Endothelial cell of umbilical vein (primary cell): ENCODE measurements at regions not wholly inside any gene's neighbourhood (a gene's known extent, or its start where the extent isn't known, plus 50 kb on each side); places are given as distances from the start of the nearest gene placed in this dataset.

Experiments used
- BruUV-seq: library from RNA; stranded (reverse); fragments of 400-500 nt; replicated peaks from 2 replicates; lab custom pipeline; 2021; lab: Mats Ljungman, UMichigan
- CTCF ChIA-PET: fragments of 300-600, 350-600 bp; sonication (Branson Sonifier 250); formaldehyde crosslinking; loops from one replicate; lab custom pipeline; 2021; ENCODE audit warnings: antibody characterized with exemption, inconsistent platforms; lab: Charles Lee
- POLR2A ChIA-PET: fragments of 300-600, 350-600 bp; sonication (Branson Sonifier 250); formaldehyde crosslinking; loops from one replicate; lab custom pipeline; 2021; ENCODE audit warnings: antibody characterized with exemption, inconsistent platforms; lab: Charles Lee
- DNase-seq: peaks from one replicate; pipeline ENCODE4 v3.0.0-alpha.2; 2011; ENCODE audit warnings: low read depth, low spot score
- FAIRE-seq: peaks from 2 replicates; lab custom pipeline; 2011; peaks lifted over from hg19 to GRCh38; lab: Jason Lieb, UNC
- H2AFZ ChIP-seq: 2 replicates; pipeline ENCODE4 v1.6.0; 2012; ENCODE audit warnings: low read depth, low read length, control low read depth, inconsistent platforms
- H3K27ac ChIP-seq: 2 replicates; pipeline ENCODE4 v1.5.1; 2011; ENCODE audit warnings: low read depth, mild to moderate bottlenecking, control low read depth, low read length, moderate library complexity; ENCODE audit not compliant: insufficient read depth
- H3K27me3 ChIP-seq, 2 experiments: 2 replicates each; pipeline versions ENCODE4 v1.6.0 to v1.6.1; 2011; ENCODE audit warnings: low read length in 2 of 2, mixed read lengths in 1 of 2; ENCODE audit not compliant: control insufficient read depth in 2 of 2, insufficient read depth in 2 of 2
- H3K36me3 ChIP-seq, 2 experiments: 2 replicates in 1 of 2; 3 replicates in 1 of 2; pipeline ENCODE4 v1.5.1; 2011; ENCODE audit warnings: low read length in 2 of 2, mild to moderate bottlenecking in 1 of 2, moderate library complexity in 1 of 2; ENCODE audit not compliant: control insufficient read depth in 2 of 2, insufficient read depth in 2 of 2; ENCODE audit errors: extremely low read depth in 1 of 2
- H3K4me1 ChIP-seq: 3 replicates; pipeline ENCODE4 v1.5.1; 2011; ENCODE audit warnings: mild to moderate bottlenecking, low read length; ENCODE audit not compliant: control insufficient read depth, insufficient read depth; ENCODE audit errors: extremely low read depth
- H3K4me2 ChIP-seq: 2 replicates; pipeline ENCODE4 v1.6.1; 2011; ENCODE audit warnings: low read length, control low read depth, mixed read lengths; ENCODE audit not compliant: insufficient read depth
- H3K4me3 ChIP-seq, 3 experiments: fragments of 200-600 bp in 1 of 3; sonication (generic), shearing (Covaris generic) in 1 of 3; replicated peaks in 1 of 3; 2 replicates each; pipeline ENCODE4 v1.5.1; 2011 to 2016; ENCODE audit warnings: control low read depth in 3 of 3, low read length in 3 of 3, mild to moderate bottlenecking in 2 of 3, inconsistent platforms in 1 of 3, low read depth in 1 of 3, moderate library complexity in 1 of 3; ENCODE audit not compliant: insufficient read depth in 1 of 3
- H3K79me2 ChIP-seq: 2 replicates; pipeline ENCODE4 v1.6.0; 2012; ENCODE audit warnings: low read length, inconsistent platforms; ENCODE audit not compliant: control insufficient read depth, insufficient read depth
- H3K9ac ChIP-seq: replicated peaks from 2 replicates; pipeline ENCODE3; 2011; ENCODE audit warnings: low read length, control low read depth; ENCODE audit not compliant: insufficient read depth; ENCODE audit errors: extremely low read depth
- H3K9me1 ChIP-seq: replicated peaks from 3 replicates; pipeline ENCODE4 v1.6.0; 2011; ENCODE audit warnings: mild to moderate bottlenecking, low read length; ENCODE audit not compliant: control insufficient read depth, insufficient read depth; ENCODE audit errors: extremely low read depth
- H3K9me3 ChIP-seq: replicated peaks from 2 replicates; pipeline ENCODE4 v1.5.1; 2012; ENCODE audit warnings: low read length, inconsistent platforms; ENCODE audit not compliant: control insufficient read depth, insufficient read depth
- H4K20me1 ChIP-seq: replicated peaks from 2 replicates; pipeline ENCODE3; 2011; ENCODE audit warnings: mild to moderate bottlenecking, low read length; ENCODE audit not compliant: control insufficient read depth, insufficient read depth; ENCODE audit errors: extremely low read depth
- CTCF ChIP-seq, 2 donors: IDR thresholded peaks; 1 replicate in 1 of 2; 2 replicates in 1 of 2; pipeline ENCODE4 v1.5.1; 2011; ENCODE audit warnings: low read length in 2 of 2, mild to moderate bottlenecking in 2 of 2, moderate library complexity in 2 of 2, control low read depth in 1 of 2, inconsistent platforms in 1 of 2, low read depth in 1 of 2; ENCODE audit not compliant: insufficient read depth in 1 of 2; ENCODE audit errors: extremely low read depth in 1 of 2
- EZH2 ChIP-seq: IDR thresholded peaks from 2 replicates; pipeline ENCODE4 v1.6.1; 2012; ENCODE audit warnings: borderline replicate concordance, low read depth, mild to moderate bottlenecking, moderate library complexity, low read length, inconsistent platforms; ENCODE audit not compliant: severe bottlenecking
- FOS ChIP-seq: IDR thresholded peaks from 2 replicates; pipeline ENCODE4 v1.6.1; 2011; ENCODE audit warnings: mild to moderate bottlenecking, low read length, moderate library complexity, borderline replicate concordance; ENCODE audit not compliant: insufficient read depth
- GATA2 ChIP-seq: IDR thresholded peaks from 2 replicates; pipeline ENCODE4 v1.7.0; 2011; ENCODE audit warnings: low read depth, mild to moderate bottlenecking, moderate library complexity, mixed read lengths, low read length; ENCODE audit not compliant: insufficient read length, insufficient read depth
- JUN ChIP-seq: IDR thresholded peaks from 2 replicates; pipeline ENCODE4 v1.6.1; 2011; ENCODE audit warnings: borderline replicate concordance, low read depth; ENCODE audit not compliant: insufficient read length, insufficient read depth
- MYC ChIP-seq: IDR thresholded peaks from one replicate; pipeline ENCODE4 v1.6.1; 2011; ENCODE audit warnings: mild to moderate bottlenecking, low read depth, low read length
- POLR2A ChIP-seq: IDR thresholded peaks from 2 replicates; pipeline ENCODE4 v1.6.1; 2012; ENCODE audit warnings: low read depth, mild to moderate bottlenecking, control low read depth, low read length
- POLR2AphosphoS5 ChIP-seq: IDR thresholded peaks from 2 replicates; pipeline ENCODE4 v1.6.1; 2012; ENCODE audit warnings: low read depth, mild to moderate bottlenecking, control low read depth, low read length, moderate library complexity; ENCODE audit not compliant: insufficient read depth
- dilution Hi-C: fragments of 300-500 bp; cut with MboI; formaldehyde crosslinking; loops from one replicate; pipeline ENCODE4 v1.15.0; 2019; ENCODE audit warnings: low sequenced_read_pairs; ENCODE audit not compliant: extremely low pct_ligation_motif_present
- intact Hi-C: fragments of 100-400 bp; cut with micrococcal nuclease; formaldehyde crosslinking; loops from one replicate; pipeline ENCODE4 v1.10.0; 2022
- TF ChIP-seq, protein P1 (sequence below): IDR thresholded peaks from 2 replicates; pipeline ENCODE4 v1.6.1; 2011; ENCODE audit not compliant: insufficient read depth, insufficient read length

DNA sequence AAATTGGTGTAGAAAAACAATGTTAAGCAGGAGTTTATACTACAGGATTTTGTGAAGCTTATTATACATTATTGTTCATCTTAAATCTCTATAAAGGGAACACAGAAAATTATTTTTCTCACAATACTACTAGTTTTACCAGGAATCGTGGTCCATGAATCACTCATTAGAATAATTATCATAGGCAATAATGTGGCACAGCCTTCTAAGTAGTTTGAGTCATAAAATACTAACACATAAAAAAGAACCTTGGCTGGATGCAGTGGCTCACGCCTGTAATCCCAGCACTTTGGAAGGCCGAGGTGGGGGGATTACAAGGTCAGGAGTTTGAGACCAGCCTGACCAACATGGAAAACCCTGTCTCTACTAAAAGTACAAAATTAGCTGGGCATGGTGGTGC is 393.1 kb upstream of the ZNF717 start:
- Histone ChIP-seq H3K36me3 (no peaks in the 10 kb centered on the region), H3K79me2 (no peaks in the 10 kb centered on the region), H3K9ac (no peak overlapping the region), H3K4me3 (no peak overlapping the region), H3K27me3 (no peaks in the 10 kb centered on the region), H4K20me1 (no peaks in the 10 kb centered on the region), H3K4me1 (no peaks in the 10 kb centered on the region), H3K4me2 (no peak overlapping the region), H3K9me3 (peaks cover 3% of the 10 kb centered on the region), H3K27ac (no peak overlapping the region), H2AFZ (no peak overlapping the region), H3K9me1 (no peaks in the 10 kb centered on the region)
- dilution Hi-C loops (no loop called here), intact Hi-C loops (no loop called here)
- FAIRE-seq (no peak), DNase-seq (no peak)
- TF ChIP-seq EZH2, result no peak
- no peak for TF ChIP-seq JUN
- TF ChIP-seq, protein P1, sequence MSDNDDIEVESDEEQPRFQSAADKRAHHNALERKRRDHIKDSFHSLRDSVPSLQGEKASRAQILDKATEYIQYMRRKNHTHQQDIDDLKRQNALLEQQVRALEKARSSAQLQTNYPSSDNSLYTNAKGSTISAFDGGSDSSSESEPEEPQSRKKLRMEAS, result no peak
- TF ChIP-seq CTCF (IDR thresholded peaks at IDR 0.05; ENCODE audit: extremely low read depth in 1 of 2, insufficient read depth in 1 of 2, low read depth in 1 of 2, low read length in 2 of 2), result no peak
- no peak for TF ChIP-seq POLR2AphosphoS5
- TF ChIP-seq GATA2, result no peak
- TF ChIP-seq POLR2A, result no peak
- no peak for TF ChIP-seq FOS
- no peak for TF ChIP-seq MYC
- BruUV-seq, result no TSS peak
- CTCF ChIA-PET, result no interaction called here
- POLR2A ChIA-PET, result no interaction called here
